Renal pelvis (tissue), 1 donor: ENCODE measurements at regions not wholly inside any gene's neighbourhood (a gene's known extent, or its start where the extent isn't known, plus 50 kb on each side); places are given as distances from the start of the nearest gene placed in this dataset.

Experiments
- DNase-seq: peaks from one replicate; pipeline ENCODE4 v3.0.0-alpha.2; 2013

- peak; percentile 50 for DNase-seq
These were observed 215.6 kb upstream of the VEPH1 start for GRCh38 chr3:157718800-157719199.

GRCh38 chr3:157713101-157713500 is 209.9 kb upstream of the VEPH1 start:
- DNase-seq = no peak

DNA sequence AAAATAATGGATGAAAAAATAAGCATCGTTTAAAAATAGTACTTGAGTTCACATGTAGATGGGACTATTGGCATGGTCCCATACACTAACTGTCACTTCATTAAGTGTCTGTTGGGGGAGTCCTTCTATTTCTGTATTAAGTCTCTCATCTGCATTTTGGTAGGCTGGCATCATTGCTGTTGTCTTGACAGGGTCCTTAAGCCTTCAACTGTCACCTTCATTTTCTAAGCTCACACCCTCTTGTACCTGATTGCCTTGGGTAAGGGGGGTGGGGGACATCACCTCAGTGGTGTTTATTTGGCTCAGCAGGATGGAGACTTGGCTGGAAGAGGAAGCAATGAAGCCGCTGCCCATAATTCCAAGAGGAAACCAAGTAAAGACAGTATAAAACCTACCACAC is 202.0 kb upstream of the VEPH1 start:
- no peak for DNase-seq

- DNase-seq = no peak
These were observed 197.2 kb upstream of the VEPH1 start for GRCh38 chr3:157700405-157700804.

DNA sequence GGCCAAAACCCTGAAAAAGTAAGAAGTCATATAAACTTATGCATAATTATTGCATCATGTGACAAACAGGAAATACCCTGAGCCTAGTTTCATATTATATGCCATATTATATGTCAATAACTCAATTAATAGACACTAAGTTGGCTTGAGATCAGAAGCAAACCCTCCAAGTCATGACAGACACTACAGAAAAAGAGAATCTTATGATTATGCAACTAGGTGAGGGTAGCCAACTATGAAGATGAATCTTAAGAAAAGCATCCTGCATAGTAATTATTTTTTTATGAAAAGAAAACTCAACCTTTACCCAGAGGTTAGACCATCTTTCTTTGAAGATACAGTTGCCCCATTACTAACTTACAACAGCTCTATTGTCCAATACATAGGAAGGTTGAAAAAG is 192.4 kb upstream of the VEPH1 start:
- no peak for DNase-seq

DNA sequence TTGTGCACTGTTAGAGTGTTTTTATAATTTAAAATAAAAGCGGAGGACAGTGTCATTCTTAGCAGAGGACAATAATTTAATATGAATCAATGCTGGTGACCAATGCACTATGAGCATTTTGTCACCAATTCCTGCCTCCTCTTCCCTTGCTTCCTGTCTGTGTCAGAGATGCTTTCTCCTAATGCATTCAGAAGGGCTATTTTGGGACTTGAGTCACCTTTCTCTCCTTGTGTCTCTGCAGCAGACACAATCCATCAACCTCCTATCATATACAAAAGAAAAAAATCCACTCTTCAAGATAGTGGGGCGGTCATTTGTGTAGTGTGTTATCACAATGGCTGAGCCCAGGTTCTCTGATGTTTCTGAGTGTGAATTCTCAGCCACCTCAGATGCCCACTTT is 191.9 kb upstream of the VEPH1 start:
- no peak for DNase-seq

DNA sequence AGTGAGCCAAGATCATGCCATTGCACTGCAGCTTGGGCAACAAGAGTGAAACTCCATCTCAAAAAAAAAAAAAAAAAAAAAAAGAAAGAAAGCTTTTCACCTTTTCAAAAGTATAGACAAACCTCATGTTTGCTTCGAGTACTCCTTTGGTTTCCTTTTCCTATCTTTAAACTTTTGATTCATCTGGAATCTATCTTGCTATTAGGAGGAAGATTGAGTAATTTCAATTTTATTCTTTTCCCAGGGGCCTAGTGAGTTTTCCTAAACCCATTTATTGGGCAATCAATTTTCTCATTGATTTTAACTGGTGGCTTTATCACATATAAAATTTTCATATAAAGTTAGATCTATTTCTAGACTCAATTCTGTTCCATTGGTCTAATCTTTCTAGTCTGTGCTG is 190.5 kb upstream of the VEPH1 start:
- no peak for DNase-seq

DNA sequence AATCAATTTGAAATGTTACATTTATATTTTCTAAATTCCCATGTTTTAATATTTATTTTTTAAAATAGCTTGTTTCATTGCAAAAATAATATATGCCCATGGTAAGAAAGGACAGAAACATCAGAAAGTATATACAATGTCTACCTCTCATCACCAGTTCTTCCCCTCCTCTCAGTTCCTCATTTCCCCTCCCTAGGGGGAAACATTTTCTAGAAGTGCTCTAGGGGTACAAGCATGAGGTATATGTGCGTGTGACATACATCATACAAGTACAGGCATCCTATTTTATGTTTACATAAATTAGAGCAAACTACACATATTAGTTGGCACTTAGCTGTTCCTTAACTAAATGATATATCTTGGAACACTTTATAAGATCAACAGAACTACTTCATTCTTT is 189.3 kb upstream of the VEPH1 start:
- no peak for DNase-seq

GRCh38 chr3:157683668-157684067 is 180.5 kb upstream of the VEPH1 start:
- no peak for DNase-seq

DNA sequence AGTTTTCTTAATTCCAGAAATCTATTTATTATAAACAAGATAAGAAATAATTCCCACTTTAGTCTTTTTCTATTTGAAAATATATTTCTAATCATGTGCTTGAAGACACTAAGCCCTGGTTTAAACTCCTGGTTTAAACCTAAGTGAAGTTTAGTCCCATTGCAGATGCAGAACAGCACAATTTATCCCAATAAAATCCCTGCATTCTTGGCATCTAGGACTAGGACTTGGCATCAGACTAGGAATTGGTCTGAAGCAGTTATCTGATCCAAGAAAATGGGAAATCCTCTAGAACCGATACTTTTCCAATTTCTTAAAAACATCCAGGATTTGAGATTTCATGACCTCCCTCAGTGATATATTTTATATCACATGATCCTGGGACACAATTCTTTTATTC is 168.8 kb upstream of the VEPH1 start:
- DNase-seq = no peak

DNA sequence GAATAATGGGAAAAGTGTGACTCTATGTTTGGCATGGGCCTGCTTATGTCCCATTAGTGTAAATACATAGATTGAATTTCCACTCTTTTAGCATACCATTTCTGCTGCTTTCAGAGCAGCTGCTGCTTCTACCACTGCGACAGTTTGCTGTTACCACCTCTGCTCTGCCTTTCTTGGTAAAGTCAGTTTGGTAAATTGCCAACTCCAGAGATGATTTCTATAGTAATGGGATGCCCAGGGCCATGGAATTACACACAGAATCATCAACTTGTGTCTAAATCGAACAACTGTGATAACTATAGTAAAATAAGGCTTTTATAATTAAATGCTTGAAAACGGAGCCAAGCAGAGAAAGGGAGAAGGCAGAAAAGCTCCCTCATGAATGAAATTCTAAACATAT is 168.4 kb upstream of the VEPH1 start:
- DNase-seq = no peak

DNA sequence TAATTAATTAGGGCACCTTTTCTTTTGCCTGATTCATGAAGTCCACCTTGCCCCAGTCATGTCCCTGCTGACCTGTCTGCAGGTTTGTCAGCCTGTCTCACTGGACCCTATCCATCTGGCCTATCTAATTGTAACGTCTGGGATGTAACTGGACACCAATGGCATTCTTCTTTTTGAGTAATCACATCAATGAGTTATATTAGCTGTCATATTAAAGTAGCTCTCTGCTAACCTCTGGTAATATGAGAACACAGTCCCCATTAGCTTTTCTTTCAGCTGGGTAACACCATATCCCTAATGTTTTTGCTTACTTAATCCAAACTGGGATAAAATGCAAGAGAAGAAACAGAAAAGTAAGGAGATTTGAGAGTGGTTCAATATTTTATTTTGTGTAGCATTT is 166.2 kb upstream of the VEPH1 start:
- peak; percentile 16 for DNase-seq

DNA sequence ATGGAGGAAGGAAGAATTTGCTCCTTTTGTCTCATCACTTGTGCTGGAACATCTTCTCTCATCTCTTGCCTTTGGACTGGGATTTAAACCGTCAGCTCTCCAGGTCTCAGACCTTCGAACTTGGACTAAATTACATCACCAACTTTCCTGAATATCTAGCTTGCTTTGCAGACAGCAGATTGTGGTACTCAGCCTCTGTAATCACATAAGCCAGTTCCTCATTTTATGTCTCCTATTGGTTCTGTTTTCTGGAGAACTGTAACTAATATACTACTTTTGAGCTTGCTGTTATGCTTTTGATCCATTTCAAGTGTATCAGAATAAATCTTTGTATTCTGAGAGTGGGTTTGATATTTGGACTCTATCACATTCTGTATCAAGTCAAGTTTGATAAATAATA is 164.3 kb upstream of the VEPH1 start:
- DNase-seq = no peak

DNA sequence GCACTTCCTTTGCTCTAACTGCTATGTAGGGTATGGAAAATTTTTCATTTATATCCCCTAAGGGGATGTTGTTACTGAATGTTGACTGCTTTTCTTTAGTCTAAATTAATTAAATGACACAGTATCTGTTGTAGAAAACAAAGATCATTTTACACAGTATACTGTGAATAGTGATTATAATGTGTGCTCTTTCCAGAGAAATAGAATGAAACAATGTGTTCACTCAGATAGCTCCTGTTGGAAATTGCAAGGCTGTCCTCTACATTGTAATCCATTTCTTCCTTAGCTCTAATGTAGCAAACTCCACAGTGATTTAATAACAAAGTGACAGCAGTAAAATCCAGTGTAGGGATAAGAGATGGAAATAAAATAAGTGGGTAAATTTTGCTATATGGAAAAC is 159.0 kb upstream of the VEPH1 start:
- DNase-seq = no peak

- DNase-seq = no peak
These were observed 157.6 kb upstream of the VEPH1 start for GRCh38 chr3:157660847-157661246.

- DNase-seq = no peak
These were observed 149.2 kb upstream of the VEPH1 start for GRCh38 chr3:157652366-157652765.

GRCh38 chr3:157650699-157651098 is 147.5 kb upstream of the VEPH1 start:
- DNase-seq = no peak

DNA sequence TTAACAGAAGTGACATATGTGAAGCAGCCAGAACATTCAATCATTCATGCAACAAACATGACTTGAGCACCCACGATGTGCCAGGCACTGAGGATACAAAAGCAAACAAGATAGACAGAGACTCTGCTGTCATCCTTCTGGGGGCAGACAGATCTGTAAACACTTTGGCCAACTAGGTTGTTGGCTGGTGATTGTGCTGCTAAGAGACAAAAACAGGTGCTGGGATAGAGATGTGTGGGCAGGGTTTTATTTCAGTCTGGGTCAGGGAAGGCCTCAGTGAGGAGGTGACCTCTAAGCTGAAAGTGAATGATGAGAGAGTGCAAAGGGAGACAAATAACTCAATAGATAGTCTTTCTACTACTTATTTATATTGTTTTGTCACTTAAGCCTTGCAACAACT is 147.0 kb upstream of the VEPH1 start:
- no peak for DNase-seq

GRCh38 chr3:157649511-157649910 is 146.3 kb upstream of the VEPH1 start:
- DNase-seq = no peak

DNA sequence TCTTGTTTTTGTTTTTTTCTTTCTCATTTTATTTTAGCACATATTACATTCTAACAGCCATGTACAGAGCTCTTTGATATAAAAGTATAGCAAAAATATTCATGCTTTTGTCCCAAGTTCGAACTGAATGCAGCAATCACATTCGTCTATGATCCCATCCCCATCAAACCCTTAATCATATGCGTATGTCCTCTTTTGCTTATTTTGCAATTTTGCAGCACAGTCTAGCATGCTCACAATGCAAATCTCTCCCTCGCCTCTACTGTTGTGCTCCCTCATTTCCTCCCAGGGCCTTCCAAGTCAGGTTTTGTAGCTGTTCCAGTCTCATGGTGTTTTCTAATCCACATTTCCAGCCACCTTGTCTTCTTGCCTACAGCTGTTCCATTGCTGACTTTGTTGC is 144.6 kb upstream of the VEPH1 start:
- DNase-seq = no peak

GRCh38 chr3:157639756-157640426 is 136.7 kb upstream of the VEPH1 start:
- no peak for DNase-seq

DNA sequence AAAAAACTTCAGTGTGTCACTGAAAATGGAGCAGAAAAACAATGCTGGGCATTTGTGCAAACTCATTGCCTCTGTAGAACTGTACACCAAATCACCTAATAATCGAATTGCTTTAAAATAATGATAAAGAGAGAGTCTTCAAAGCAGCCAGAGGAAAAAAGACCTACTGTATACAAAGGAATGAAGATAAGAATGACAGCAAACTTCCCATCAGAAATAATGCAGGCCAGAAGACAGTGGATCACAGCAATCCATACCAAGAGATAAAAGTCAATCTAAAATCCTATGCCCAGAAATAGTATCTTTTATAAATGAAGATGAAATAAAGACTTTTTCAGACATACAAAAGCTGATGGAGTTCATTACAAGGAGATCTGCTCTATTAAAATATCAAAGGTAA is 134.7 kb upstream of the VEPH1 start:
- no peak for DNase-seq

GRCh38 chr3:157633241-157633640 is 130.0 kb upstream of the VEPH1 start:
- no peak for DNase-seq

- DNase-seq = no peak
These were observed 128.9 kb upstream of the VEPH1 start for GRCh38 chr3:157632075-157632474.

- peak; percentile 38 for DNase-seq
These were observed 128.3 kb upstream of the VEPH1 start for GRCh38 chr3:157631478-157631877.
